Esophagus muscularis mucosa (tissue), 3 donors: ENCODE measurements at regions not wholly inside any gene's neighbourhood (a gene's known extent, or its start where the extent isn't known, plus 50 kb on each side); places are given as distances from the start of the nearest gene placed in this dataset.

Experiments
- POLR2AphosphoS5 ChIP-seq, 2 donors: sonication (generic); formaldehyde crosslinking; IDR thresholded peaks; one replicate each; pipeline ENCODE4 v1.6.1; 2017; ENCODE audit warnings: antibody characterized with exemption in 2 of 2
- TF ChIP-seq, protein P1 (sequence below), 3 experiments: fragments of 200-600 bp in 2 of 3; fragments of 450-650 bp in 1 of 3; sonication (generic) in 2 of 3; IDR thresholded peaks; one replicate each; pipeline ENCODE4 v1.5.1; 2017 to 2019; ENCODE audit warnings: antibody characterized with exemption in 3 of 3, mild to moderate bottlenecking in 2 of 3, moderate library complexity in 1 of 3

- TF ChIP-seq, protein P1, sequence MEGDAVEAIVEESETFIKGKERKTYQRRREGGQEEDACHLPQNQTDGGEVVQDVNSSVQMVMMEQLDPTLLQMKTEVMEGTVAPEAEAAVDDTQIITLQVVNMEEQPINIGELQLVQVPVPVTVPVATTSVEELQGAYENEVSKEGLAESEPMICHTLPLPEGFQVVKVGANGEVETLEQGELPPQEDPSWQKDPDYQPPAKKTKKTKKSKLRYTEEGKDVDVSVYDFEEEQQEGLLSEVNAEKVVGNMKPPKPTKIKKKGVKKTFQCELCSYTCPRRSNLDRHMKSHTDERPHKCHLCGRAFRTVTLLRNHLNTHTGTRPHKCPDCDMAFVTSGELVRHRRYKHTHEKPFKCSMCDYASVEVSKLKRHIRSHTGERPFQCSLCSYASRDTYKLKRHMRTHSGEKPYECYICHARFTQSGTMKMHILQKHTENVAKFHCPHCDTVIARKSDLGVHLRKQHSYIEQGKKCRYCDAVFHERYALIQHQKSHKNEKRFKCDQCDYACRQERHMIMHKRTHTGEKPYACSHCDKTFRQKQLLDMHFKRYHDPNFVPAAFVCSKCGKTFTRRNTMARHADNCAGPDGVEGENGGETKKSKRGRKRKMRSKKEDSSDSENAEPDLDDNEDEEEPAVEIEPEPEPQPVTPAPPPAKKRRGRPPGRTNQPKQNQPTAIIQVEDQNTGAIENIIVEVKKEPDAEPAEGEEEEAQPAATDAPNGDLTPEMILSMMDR (IDR thresholded peaks at IDR 0.05): no peak
- no peak for TF ChIP-seq POLR2AphosphoS5 (IDR thresholded peaks at IDR 0.05)
Measured at GRCh38 chr14:81638656-81639280, 105.1 kb upstream of the SEL1L start.
